GM10266 (cell line): ENCODE measurements at regions not wholly inside any gene's neighbourhood (a gene's known extent, or its start where the extent isn't known, plus 50 kb on each side); places are given as distances from the start of the nearest gene placed in this dataset.
"Not testable (repeated sequence)": the region's sequence is repeated elsewhere in the genome, so short reads cannot be mapped to it uniquely, and the experiment has no call there.

ENCODE experiments used
- DNase-seq: peaks from one replicate; pipeline ENCODE4 v3.0.0; 2012; ENCODE audit errors: extremely low spot score
- TF ChIP-seq, protein P1 (sequence below): IDR thresholded peaks from 2 replicates; pipeline ENCODE4 v1.5.1; 2012; ENCODE audit warnings: mild to moderate bottlenecking, low read depth; ENCODE audit not compliant: control insufficient read depth, insufficient read depth; ENCODE audit errors: missing control alignments

DNA sequence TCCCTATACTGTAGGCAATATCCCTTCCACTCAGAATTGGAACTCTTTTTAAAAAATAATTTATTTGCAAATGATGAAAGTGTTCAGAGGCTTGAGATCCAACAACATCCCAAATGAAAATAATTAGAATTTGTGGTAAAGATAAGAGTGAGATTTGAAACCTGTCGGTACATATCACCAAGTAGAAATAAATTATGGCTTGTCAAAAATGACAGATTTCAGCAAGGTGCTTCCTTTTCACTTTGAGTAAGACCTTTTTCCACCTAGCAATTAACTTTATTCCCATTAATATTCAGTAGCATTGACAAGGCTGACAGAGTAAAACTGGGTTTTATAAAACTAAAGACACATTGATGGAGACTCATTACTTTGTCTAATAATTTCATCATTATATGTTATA is 107.7 kb upstream of the PRKD1 start:
- TF ChIP-seq, protein P1, sequence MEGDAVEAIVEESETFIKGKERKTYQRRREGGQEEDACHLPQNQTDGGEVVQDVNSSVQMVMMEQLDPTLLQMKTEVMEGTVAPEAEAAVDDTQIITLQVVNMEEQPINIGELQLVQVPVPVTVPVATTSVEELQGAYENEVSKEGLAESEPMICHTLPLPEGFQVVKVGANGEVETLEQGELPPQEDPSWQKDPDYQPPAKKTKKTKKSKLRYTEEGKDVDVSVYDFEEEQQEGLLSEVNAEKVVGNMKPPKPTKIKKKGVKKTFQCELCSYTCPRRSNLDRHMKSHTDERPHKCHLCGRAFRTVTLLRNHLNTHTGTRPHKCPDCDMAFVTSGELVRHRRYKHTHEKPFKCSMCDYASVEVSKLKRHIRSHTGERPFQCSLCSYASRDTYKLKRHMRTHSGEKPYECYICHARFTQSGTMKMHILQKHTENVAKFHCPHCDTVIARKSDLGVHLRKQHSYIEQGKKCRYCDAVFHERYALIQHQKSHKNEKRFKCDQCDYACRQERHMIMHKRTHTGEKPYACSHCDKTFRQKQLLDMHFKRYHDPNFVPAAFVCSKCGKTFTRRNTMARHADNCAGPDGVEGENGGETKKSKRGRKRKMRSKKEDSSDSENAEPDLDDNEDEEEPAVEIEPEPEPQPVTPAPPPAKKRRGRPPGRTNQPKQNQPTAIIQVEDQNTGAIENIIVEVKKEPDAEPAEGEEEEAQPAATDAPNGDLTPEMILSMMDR: no peak
- DNase-seq: no peak

DNA sequence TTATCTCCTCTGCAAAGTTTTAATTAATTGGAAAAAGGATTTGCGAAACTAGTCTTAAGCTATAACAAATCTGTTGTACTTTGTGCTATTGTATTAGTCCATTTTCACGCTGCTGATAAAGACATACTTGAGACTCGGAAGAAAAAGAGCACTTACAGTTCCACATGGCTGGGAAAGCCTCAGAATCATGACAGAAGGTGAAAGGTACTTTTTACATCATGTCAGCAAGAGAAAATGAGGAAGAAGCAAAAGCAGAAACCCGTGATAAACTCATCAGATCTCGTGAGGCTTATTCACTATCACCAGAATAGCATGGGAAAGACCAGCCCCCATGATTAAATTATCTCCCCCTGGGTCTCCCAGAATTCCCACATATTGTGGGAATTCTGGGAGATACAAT is 118.1 kb upstream of the PRKD1 start:
- no peak for DNase-seq
- TF ChIP-seq, protein P1: no peak

DNA sequence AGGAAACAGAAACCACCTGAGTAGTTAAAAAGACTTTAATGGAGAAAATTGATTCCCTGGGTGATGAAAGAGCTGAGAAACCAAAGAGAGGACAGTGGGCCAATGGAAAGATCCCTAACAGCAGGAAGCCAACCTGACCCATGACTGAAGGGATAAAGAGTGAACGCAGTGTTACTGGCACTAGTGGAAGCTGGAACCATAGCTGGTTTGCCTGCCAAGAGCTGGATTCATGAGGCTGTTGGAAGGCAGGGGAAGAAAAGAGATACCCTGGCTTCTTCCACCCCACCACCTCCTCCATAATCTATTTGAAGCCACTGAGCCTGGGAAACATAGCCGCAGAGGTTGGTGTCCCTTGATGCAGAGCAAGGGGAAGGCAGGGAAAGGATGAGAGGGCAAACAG is 125.5 kb upstream of the PRKD1 start:
- DNase-seq: no peak
- TF ChIP-seq, protein P1: no peak

DNA sequence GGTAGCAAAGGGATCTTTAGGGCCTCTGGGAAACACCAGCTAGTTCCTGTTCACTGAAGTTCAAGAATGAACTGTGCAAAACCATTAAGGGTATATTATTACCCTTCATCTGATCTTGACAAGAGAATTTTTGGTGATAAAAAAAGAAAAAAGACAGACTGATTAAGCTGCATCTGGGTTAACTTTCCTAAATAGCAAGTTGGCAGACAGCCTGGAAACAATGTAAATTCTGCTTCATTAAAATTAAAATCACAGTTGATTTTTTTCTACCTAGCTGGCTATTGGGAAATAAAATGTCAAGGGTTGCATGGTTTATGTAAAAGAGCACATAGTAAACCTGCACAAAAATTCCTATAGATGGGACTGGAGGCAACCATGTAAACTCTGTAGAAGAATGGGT is 126.6 kb upstream of the PRKD1 start:
- DNase-seq: no peak
- TF ChIP-seq, protein P1: no peak

DNA sequence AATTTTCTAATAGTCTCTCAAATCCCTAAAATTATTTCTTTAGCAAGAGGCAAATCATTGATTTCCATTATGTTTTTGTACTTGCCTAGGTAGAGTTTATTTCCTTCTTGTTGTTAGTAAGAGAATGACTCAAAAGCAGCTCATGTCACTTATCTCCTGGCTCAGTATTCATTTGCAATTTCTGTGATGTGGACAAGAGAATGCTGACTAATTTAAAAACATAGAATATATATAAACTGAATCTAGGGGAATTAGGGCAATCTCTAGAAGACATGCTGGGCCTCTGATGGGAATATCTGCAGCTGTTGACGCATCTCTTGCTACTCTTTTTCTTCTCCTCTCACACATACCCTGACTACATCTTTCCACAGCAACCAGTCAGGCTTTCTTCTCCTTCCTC is 130.8 kb upstream of the PRKD1 start:
- no peak for DNase-seq
- TF ChIP-seq, protein P1: no peak

DNA sequence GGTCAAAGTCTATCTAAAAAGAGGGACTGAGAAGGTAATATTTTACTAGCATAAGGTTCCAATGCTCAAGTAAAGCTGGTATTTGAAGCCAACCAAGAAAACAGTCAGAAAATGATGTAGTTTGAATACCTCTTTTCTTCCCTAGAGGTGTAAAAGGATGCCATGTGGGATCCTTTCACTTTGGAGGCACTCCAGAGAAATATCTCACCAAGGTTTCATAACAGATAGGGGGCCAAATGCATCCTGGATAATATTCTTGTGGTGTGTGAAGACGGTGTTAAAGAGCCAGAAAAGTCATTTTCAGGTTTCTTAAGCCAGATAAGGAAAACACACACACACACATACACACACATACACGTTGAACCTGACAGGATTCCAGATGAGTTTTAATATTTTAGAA is 136.1 kb upstream of the PRKD1 start:
- DNase-seq: no peak
- TF ChIP-seq, protein P1: no peak

DNA sequence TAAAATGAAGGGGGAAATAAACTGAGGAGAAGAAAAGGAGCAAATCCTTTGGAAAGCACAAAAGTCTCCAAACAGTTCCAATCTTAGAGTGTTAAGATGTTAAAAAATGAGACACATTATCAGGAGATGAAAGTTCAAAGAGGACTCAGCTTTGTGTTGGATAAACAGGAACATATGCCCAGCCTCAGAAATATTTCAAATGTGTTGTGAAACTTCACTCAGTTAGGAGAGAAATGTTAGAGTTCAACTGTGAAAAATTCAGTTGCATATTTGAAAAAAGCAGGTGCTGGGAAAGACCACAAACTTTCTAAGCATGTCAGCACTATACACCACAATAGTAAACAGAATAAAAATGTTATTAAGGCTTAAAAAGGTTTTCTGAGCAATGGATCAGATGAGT is 136.8 kb upstream of the PRKD1 start:
- no peak for DNase-seq
- TF ChIP-seq, protein P1: no peak

DNA sequence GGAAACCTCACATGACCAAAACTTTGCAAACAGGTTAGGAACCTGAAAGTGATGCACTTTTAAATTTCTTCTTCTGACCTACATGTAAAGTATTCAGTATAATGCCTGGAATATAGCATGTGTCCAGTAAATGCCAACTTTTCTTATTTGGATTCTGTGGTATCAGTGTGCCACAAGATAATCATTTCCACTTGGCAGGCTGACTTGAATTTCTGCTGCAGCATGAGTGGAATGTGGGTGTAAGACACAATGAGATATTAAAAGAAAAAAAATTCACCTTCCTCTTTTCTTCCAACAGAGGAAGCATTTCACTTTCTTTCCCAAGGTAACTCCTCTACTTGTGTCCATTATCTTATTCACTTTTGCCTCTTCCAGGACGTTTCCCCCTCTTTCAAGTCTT is 141.9 kb upstream of the PRKD1 start:
- TF ChIP-seq, protein P1: no peak
- no peak for DNase-seq

DNA sequence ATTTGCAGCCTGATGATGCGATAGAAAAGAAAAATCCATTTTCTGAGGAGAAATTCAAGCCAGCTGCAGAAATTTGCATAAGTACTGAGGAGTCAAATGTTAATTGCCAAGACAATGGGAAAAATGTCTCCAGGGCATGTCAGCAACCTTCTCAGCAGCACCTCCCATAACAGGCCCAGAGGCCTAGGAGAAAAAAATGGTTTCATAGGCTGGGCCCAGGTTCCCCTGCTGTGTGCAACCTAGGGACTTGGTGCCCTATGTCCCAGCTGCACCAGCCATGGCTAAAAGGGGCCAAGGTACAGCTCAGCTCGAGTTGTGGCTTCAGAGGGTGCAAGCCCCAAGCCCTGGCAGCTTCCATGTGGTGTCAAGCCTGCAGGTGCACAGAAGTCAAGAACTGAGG is 144.8 kb upstream of the PRKD1 start:
- DNase-seq: not testable (repeated sequence)
